NCI-H524 treated with DMSO at 0.1 percent for 48 hours (cell line): ENCODE measurements at regions not wholly inside any gene's neighbourhood (a gene's known extent, or its start where the extent isn't known, plus 50 kb on each side); places are given as distances from the start of the nearest gene placed in this dataset.

Experiments
- DNase-seq: peaks from one replicate; lab custom pipeline; 2025; lab: John Stamatoyannopoulos, UW

DNA sequence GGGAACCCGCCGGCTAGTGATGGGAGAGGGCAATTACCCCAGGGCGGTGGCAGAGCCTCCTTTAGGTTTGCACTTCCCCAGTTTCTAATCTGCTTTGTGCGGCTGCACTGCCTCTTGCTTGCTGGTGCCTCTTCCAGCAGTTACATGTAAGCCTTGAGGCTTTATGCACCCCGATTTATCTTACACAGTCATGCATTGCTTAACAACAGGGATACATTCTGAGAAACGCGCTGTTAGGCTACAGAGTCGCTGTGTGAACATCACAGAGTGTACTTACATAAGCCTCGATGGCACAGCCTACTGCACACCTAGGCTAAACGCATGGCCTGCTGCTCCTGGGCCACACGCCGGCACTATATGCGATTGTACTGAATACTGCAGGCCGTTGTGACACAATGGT lies 155.6 kb upstream of the MKI67 start:
- no peak for DNase-seq

DNA sequence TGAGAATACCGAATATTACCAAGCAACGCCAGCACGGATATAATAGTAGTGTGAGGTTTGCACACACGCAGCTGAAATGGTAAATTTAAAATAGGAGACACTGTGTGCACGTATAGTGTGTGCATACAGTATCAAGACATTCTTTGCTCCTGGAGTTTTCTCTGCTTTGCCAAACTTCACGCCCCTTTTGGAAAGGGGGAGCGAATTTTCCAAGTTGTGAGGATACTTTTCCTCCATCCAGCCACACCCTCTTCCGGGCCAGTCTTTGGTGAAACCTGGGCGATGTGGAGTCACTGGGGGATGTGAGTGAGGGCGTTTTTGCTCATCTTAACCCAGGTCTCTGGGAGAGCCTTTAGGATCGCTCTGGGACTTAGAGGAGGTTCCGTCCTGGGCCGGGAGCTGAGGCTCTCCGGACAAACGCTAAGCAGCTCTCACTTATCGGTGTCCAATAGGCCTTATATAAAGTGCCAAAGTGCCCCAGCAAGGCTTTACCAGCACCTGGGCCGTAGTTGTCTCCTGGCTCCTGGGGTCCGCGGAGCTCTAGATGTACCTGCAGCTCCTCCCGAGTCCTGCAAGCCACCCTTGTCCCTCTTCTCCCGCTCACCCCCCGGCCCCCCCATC lies 160.0 kb upstream of the MKI67 start:
- no peak for DNase-seq

DNA sequence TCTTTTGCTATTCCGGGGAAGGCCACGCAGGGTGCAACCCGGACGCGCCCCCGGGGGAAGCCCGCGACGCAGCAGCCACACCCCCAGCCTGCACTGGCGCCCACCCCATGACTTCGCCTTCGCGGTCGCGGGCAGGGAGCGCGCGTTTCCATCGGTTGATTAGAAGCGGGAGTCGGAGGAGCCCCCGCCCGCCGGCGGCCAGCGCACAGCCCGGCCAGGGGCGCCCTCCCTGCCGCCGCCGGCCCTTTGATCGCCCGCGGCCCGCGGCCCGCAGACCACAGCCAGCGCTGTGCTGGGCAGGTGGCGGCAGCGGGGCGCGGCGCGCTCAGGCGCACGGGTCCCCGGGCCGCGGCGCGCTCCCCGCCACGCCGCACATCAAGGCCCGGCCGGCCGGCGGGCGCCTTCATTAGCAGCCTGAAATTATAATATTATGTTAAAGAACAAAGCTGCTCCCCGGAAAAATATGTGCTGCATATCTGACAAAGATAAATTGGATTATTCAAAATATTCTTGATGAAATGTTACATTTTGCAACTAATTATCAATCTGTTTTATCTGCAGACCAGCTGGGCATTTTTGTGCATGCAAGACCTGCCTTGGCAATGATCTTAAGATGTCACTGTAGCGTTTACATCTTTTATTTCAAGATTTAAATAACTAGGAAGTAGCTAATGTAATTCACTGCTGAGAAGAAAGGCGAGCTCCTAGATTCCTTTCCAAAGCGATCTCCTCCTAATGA lies 160.7 kb upstream of the MKI67 start:
- no peak for DNase-seq

DNA sequence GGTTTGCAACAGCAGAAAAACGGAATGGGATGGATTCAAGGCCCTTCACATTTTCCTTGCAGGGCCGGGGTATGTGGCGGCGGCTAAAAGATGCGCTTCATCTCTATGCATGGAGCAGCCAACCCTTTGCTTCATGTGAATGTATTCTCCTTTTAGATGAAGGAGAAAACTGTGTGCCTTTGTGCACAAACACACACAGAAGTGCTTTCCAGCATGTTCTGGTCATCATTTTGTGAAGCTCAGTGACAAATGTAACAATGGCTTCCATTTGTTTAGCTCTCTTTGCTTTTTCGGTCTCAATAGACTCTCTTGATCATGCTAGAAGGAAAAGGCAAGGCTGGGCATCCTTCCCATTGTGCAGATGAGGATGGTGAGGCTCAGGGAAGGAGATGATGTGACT lies 161.7 kb upstream of the MKI67 start:
- no peak for DNase-seq

DNA sequence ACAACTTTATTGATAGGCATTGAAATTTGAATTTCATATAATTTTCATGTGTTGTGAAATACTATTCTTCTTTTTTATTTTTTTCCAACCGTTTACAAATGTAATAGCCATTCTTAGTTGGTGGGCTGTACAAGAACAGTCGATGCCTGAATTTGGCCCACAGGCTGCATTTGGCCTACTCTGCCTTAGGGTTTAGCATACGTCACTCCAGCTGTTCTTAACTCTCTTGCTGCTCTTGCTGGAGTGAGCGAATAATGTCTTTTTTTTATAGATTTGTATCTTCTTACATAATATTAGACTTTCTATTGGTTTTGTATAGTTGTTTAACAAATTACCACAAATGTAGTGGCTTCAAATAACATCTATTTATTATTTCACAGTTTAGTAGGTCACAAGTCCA lies 163.4 kb upstream of the MKI67 start:
- DNase-seq, result no peak

DNA sequence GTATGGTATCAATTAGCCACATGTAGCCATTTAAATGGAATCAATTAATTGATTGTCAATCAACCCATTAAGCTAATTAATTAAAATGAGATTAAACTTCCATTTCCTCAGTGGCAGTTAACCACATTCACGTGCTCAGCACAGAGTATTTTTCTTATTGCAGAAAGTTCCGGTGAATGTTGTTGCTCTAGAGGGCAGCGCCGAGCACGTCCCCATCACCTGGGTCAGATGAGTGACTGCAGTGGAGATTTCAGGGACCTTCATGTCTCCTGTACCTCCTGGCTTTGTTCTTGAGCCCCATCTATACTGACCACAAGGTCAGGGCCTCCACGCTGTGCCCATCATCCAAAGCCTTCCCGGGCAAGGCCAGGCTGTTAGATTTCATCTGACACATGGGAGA lies 168.8 kb upstream of the MKI67 start:
- DNase-seq, result no peak

DNA sequence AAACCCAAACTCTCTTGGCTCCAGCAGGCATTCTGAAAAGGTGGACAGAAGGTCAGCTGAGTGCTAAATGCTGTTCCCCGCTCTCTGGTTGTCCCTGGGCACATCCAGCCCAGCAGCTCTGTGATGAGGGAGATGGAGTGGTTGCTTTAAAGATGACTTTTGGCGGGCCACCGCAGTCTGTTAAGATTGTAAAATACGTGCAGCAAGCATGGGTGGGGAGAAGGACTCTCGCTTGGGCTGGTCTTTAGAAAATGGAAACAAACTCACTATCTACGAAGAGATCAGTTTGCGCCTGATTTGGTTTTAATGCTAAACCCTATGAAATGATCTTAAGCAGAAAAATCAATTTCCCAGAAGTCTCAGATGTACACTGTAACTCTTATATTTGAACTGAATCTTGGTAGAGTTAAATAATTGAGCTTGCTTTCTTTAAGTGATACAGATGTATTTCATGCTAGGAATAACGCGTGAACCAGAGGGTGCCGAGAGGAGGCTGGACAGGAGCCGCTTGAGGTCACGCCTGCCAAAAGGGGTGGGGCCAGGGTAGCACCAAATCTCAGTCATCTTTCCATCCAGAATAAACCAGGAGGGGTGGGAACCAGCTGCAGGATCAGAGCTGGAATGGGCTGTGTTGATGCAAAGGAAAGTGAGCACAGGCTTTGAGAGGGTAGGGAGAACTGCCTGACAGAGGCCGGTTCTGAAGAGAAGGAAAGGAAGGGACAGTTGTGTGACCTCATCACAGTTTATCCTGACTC lies 170.2 kb upstream of the MKI67 start:
- no peak for DNase-seq

DNA sequence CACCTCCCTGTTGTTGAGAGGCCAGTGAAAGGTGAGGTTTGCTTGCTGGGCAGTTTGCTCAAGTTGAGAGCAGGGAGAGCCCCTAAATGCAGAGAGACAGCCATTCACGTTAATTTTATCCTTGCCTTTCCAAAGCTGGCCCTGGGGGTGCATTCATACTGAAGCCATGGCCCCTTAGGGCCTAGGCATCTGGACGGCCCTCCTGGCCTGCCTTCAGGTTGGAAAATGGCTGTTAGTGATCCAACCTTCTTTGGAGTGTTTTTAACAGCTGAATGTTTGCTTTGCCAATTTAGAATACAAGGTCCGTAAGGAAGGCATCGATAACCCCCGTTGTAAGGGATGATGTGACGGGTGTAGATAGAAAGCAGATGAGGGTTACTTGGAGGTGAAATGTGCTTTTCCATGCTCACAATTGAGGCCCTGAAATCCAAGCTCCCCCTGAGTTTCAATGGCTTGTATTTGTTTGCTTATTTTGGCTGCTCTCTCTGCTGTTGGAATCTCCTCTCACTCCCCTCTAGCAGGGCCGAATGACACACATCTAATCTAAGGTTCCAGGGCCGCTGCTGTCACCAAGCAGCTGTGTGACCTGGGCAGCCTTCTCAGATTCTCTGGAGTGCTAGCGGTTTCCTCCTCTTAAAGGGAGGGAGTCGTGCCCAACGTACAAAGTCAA lies 171.6 kb upstream of the MKI67 start:
- DNase-seq, result no peak

DNA sequence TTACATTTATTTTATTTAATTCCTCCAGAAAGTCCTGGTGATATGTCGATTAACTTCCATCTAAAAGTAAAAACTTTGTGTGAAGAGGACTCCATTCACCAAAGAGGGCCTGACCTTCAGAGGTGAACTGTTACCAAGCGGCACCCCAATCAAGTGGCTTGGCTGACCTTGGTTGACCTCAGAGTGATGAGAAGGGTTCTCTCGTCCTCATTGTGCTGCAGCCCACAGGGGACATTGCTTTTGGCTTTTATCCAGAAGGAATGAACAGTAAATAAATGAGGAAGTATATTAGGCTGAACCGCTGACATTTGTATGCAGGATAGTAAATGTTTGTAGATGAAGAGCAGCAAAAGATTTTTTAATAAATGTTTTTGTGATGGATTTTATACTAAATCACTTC lies 172.4 kb upstream of the MKI67 start:
- DNase-seq, result no peak

DNA sequence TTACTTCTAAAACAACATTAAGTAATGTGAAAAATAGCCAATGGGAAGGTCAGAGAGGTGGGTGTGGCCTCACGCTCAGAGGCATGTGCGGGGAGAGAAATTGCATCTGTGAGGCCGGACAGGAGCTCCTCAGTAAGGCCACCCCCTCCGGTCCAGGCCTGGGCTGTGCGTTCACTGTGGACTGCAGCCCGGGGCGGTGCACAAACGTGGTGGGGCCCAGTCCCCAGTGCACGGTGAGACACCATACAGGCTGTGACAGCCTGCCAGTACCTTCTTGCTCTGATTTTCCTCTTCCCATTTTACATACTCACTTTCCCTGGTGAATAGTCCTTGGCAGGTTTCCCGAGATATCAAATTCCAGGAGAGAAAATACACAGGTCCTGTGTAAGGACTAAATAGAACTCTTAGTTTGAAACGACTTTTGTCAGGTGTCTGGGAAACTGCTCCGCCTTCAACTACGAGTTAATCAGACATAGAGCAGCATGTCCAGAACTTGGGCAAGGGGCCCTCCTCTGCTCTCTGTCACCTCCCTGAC lies 174.1 kb upstream of the MKI67 start:
- no peak for DNase-seq

DNA sequence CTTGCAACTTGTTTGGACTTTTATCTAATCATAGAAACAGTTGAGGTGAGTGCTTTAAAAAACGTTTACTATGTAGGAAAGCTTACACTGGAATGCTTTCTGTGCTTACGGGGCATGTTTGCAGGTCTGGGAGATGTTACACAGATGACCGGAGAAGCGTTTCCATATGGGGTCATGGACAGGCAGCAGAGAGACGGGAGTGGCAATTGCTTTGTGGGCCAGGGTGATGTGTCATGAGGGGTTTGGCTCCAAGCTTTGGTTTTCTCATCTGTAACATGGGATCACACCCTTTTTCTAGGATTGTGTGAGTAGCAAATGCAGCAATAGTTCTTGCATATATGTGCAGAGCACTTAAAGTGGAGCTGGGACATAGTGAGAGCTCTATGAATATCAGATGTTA lies 174.8 kb upstream of the MKI67 start:
- DNase-seq, result no peak

DNA sequence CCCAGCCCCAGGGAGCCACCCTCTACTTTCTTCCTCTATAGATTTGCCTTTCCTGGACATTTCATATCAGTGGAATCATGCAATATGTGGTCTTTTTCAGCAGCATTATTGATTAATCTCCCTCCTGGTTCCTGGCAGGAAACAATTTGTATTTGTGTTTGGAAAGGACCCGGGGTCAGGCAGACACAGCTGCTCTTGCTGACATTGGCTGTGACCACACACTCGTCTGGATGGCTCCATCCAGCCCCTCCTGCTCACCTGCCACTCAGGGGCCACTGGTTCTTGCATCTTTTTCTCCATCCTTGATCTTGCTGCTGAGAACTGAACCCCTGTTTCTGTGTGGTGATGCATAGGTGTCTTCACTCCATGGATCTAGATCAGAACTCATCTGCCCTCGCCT lies 176.6 kb upstream of the MKI67 start:
- DNase-seq, result no peak

DNA sequence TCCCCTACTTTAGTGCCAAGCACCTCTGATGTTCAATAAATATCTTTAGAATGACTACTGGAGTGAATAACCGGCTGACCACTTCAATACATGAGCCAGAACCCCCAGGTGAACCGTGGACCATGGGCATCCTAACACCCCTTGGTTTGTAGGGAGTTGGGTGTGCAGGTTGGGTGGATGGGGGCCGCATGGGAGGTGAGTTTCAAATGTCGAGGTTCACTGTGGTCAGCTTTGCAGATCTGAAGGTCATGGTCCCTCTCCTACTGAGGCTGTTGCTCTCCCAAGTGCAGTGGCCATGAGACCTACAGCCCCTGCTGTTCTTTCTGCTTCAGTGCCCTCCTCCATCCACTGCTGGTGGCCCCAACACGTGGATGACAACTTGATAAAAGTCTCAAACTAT lies 178.0 kb upstream of the MKI67 start:
- DNase-seq, result no peak

DNA sequence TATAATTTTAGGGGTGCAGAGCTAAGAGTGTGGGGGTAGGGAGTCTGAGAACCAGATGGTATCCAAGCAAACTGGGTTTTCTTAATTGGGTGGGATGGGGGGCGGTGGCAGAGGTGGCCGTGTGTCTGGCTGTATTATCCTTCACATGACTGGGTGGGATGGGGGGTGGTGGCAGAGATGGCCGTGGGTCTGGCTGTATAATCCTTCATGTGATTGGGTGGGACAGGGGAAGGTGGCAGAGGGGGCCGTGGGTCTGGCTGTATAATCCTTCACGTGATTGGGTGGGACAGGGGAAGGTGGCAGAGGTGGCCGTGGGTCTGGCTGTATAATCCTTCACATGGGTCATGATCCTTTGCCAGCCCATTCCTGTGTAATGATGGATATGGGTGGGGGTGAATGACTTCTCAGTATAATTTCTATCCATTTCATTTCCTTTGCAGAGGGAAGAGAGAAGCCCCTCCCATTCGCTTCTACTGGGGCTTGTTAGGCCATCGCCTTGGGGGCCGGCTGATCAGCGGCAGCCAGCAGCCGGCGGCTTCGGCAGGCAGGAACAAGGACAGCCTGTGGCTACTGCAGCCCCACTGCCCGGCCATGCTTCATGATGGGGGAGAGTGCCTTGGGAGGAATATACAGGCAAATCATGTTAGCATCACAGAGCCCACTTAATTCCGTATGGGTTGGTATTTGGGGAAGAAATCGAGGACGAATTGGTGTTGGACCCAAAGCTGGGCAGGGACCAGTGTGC lies 179.6 kb upstream of the MKI67 start:
- no peak for DNase-seq

DNA sequence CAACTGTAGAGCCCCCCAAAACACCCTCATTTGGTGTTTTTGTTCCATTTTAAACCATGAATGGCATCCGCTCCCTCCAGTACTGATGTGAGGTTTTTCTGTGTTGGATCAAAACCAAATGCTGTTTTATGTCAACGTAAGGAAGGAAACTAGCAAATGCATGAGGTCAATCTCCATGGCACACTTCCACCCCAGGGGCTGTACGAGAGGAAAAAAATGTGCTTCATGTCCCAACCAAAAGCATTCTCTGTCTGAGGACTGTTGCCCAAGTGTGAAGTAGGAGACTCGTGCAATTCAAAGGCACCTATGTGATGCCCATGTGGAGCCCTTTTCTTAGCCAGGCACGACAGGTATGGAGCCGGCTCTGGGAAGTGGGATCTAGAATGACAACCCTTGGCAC lies 180.3 kb upstream of the MKI67 start:
- no peak for DNase-seq

DNA sequence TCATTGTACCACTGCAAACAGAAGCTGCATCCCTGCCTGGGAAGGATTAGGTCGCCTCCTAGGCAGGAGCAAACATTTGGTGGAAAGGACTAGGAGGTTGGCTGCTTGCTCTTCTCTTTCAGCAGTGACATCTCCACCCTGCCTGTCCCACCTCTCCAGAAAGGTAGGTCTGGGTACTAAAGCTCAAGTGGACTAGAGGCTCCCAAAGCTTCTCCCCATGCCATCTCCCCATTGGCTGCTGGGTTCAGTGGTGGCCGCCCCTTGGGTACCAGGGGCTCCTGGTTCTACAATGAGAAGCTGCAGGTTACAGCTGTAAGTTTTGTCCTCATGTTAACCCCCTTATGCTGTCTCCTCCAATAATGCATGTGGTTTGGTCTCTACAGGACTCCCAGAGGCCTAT lies 180.7 kb upstream of the MKI67 start:
- DNase-seq, result no peak

DNA sequence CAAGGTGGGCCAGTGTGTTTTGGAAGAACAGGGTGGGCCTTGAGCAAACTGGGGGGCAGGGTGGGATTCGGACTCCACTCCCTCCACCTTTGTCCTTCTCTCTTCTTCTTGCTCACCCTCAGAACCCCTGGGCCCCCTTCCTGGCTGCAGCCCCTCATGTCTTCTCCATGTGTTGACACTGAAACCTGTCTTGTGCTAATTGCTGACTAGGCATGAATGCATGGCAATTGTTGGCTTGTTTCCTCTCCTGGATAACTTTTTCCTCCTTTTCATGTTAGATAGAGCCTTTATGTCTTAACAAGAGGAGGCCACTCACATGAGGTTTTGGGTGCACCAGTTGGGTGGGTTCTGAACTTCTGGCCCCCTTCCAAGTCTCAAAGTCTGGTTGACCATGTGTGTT lies 181.6 kb upstream of the MKI67 start:
- no peak for DNase-seq

DNA sequence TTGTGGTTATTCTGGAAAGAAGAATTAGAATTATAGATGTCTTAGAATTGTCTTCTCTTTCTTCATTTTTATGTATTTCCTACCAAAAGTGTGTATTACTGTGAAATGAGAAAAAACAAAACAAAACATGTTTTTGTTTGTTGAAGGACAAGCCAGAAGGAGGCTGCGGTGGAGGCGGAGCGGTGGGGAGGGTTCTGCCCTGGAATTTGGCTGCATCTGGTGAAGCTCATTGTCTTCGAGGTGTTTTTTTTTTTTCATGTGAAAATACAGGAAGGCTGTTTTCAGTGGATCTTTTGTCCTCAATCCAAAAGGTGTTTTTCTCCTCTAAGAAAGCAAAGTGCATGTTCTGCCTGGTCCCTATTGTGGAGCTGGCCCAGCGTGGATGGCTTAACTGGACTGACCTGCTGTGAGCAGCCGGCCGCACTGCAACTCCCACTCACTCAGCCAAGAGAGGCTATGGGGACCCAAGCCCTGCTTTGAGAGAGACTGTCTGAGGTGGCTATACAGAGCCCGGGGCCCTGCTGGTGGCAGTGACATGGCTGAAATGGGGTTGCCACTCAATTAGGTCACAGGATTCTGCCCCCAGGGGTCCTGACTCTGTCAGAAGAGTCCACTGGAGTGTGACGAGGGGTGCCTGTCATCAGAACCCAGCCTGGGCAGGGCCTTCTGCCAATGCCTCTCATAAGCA lies 184.9 kb upstream of the MKI67 start:
- no peak for DNase-seq

DNA sequence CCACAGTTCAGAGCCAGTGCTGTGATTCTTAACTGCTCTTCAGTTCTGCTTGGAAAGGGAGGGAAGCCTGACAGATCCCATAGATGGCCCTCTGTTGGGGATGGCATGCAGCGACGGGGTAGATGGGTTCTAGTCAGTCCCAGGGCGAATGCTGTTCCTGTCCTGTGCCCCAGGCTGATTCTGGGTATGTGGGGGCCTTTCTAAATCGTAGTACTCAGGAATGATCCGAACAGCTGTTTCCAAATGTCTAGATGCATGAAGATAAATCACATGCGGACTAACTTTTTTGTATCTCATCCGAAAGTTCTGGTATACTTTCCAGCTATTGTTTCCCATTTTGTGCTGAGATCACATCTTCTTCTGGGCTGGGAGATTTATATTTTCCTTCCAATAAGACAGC lies 186.0 kb upstream of the MKI67 start:
- DNase-seq, result no peak

DNA sequence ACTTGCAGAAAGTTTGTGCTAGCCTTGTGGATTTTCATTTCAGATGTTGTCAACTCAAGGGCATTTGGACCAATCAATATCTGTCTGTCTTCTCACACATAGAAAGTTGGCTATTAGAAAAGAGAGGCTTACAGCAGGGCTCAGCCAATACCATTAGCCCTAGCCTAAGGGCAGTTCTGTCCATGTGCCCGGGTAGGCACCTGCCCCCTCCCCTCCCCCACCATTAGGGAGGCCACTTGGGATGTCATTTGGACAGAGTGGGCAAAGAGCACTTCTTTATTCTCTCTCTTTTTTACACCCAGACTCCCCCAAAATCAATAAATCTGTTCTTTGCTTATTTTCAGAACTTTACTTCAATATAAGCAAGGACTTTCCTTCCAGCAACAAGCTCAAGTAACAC lies 188.5 kb upstream of the MKI67 start:
- DNase-seq, result no peak

DNA sequence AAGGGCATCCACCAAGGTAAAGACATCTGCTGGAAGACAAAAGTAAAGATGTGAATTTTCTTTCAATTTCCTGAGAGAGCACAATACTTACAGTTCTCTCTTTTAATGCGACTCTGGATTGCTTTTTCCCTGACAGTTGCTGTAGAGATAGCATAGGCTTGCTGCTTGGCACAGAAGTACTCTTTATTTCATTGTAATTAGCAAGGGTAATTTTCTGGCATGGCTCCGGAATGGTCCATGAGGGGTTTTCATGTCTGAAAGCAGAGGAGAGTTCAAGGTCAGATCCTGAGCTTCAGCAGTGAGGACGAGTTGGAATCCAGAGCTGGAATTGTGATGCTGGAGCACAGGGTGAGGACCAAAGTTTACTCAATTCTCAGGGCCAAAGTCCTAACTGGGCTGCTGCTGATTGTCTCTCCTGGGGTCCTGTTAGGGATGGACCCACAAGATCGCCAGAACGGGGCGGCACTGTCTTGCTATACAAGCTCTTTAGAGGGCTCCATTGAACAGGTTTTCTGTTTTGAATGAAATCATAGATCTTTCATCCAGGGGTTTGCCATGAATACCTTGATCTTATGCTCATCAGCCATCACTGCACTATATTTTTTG lies 190.0 kb upstream of the MKI67 start:
- no peak for DNase-seq
